NCI-H2196 treated with DMSO at 0.1 percent for 48 hours (cell line): ENCODE measurements at regions not wholly inside any gene's neighbourhood (a gene's known extent, or its start where the extent isn't known, plus 50 kb on each side); places are given as distances from the start of the nearest gene placed in this dataset.
A peak's percentile ranks its signal among the peaks of the same experiment; 100 is the strongest.
"Not testable (repeated sequence)": the region's sequence is repeated elsewhere in the genome, so short reads cannot be mapped to it uniquely, and the experiment has no call there.

Source experiments
- DNase-seq: peaks from one replicate; lab custom pipeline; 2025; ENCODE audit not compliant: unreplicated experiment; lab: John Stamatoyannopoulos, UW

DNA sequence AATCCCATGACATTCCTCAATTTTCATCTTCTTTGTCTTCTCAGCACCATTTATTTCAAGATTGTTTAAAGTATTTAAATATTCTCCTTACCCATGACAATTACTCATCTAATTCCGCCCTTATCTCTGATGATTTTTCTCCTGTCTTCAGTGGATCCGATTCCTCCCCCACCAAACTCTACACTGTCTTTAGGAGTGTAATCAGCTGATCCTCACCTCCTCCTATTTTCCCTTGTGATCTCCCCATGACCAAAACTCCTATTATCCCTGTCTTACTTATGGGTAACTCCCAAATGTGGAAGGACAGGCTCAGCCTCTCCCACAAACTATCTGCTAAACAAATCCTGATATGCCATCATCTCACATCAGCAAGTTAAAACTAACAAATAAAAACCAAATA lies 335.3 kb upstream of the RUNX1 start:
- no peak for DNase-seq

DNA sequence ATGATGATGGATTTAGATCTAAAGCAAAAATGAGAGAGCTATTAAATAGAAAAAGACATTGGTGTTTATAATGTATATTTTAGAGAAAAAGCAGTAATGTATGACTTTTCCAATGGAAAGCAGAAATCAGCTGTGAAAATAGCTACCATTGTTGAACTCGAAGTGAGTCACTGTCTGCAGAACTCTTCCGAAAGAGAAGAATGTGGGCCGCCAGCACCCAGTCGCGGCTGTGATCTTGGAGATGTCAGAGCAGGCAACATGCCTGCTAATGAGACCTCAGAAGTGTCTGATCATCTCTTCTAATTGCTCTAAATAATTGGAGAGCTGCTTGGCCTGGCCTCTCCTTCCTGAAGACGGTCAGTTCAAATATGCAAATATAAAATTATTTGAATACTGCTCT lies 333.6 kb upstream of the RUNX1 start:
- DNase-seq = no peak

DNA sequence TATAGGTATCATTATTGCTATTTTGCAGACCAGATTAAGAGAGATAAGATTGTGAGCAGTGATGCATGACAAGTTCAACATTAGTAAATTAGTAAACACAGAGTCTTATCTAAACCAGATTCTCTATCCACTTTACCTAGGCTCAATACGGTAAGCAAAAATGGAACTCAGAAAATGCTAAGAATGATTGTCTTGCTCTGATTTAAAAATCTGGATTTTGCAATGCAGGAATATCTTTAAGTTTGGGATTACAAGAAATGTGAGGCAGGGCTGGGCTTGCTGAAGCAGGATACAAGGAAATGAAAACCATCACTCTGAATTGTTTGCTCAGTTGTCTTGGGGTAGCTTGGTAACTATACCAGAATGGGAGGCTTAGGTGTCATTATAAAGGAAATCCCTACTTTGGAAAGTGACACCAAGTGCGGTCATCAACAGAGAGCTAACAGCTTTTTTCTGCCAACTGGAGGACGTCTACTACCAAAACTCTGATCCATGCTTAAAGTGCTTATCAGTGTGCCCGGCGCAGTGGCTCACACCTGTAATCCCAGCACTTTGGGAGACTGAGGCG lies 332.7 kb upstream of the RUNX1 start:
- DNase-seq = peak; percentile 60

DNA sequence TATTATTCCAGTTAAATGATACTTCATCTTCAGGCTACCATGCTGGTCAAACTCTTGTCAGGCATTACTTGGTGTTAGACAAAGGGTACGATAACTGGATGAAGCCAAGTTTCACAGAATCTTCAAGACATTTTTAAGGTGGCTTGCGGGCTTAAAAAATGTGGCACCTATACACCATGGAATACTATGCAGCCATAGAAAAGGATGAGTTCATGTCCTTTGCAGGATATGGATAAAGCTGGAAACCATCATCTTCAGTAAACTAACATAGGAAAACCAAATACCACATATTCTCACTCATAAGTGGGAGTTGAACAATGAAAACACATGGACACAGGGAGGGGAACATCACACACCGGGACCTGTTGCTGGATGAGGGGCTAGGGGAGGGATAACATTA lies 331.2 kb upstream of the RUNX1 start:
- not testable (repeated sequence) for DNase-seq

DNA sequence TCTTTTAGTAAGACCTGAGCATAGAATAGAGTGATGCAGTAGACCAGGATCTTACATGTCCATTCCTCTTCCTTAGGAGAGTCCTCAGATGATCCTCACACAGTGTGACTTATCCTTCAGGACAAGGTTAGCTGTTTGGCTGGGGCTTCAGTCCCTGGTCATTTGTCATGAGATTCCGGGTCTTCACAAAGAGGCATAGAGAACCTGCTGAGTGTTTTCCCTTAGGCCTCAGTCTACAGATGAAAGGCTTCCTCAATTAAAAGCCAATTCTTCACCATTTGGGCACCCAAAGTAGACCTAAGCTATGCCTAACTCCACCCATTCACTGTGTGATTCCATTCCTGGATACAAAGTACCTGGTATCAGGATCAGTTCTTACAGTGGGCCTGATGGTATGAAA lies 329.8 kb upstream of the RUNX1 start:
- no peak for DNase-seq

DNA sequence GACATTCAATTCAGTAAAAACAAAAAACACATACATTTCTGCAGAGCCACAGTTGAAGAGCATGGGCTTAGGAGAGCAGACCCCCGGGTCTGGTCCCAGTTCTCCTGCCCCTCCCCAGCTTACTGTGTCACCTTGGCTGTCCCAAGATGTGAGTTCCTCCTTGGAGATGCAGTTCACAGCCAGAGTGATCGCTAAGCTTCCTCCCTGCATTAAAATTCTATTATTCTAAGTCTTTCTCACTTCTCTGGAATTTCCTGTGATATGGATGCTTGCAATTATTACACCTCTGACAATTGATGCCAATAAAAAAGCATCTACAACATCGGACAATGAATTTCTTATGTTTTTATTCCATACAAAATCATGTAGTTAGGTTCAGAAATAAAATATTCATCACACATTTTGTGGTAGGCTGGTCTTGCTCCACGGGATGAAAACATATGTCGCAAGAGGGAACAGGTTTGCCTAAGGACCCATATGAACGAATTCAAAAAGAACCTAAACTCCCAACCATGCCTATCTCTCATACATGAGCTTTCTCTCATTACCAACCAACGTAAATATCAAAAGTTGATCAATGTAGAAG lies 328.5 kb upstream of the RUNX1 start:
- DNase-seq = no peak

DNA sequence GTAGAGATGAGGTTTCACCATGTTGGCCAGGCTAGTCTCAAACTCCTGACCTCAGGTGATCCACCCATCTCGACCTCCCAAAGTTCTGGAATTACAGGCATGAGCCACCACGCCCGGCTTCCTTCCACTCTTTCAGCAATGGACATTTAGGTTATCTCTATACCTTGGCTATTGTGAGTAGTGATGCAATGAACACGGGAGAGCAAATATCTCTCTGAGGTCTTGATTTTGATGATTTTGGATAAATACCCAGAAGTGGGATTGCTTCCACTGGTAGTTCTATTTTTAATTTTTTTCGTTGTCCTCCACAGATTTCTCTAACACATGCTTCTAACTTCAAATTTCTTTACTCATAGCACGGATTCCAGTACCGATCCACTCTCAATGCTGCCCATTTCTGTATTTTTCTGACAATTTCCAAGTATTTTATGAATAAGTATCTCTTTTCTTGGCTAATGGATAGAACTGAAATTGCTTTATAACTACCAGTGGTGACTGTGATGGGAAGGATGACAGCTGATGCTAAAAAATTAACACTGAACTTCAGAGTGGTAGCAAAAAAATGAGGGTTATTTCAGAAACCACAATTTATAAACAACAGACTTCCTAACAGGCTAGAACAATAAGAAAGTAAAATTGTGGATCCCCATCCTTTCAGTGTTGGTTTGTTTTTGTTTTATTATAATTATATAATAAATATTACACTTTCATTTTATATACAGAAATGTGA lies 327.5 kb upstream of the RUNX1 start:
- no peak for DNase-seq

DNA sequence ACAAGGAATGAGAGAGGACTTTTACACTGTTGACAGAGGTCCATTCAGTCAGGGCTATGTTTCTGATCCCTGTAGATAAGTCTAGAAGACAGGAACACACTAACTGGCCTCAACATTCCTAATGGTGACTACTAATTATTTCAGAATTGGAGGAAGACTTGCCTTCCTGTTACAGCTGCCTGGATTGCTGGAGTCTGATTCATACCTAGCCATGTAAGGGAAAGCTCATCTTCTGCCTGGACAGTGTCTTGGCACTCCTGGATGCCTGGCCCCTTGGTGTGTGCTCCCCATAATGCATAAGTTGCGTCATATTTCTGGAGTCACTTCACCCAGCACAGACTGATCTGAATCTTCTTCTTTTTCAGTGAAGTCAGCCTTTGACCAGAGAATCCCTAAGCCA lies 326.0 kb upstream of the RUNX1 start:
- no peak for DNase-seq

DNA sequence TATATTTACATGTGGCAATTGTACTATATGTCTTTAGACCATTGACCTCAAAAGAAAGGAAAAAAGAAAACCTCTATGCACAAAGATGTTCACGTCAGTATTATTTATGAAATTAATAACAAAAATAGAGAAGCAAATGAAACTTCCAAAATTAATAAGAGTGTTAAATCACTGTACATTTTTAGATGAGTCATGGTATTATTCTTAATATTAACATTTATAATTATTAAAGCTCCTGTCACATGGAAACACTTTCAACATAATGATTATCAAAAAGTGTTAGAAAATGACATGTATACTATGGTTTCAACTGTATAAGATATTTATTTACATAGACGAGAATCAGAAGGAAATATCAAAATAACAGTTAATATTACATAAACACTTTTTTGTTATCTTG lies 324.9 kb upstream of the RUNX1 start:
- no peak for DNase-seq

DNA sequence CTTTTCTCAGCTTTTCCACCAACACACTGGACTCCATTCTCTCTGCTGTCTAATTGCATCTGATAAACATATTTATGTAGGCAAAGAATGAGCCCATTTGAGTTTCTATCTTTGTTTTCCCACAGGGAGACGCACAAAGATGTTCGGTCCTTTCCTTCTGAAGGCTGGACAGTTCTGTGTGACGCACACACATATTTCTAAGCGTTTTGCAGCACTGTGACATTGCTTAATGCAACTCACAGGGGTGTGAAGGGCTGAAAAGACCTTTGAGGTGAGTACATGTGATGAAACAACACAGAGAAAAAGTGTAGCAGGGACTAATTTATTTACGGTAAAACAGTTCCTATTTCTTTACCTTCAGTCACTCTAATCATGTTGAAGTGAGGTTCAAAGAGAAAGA lies 323.1 kb upstream of the RUNX1 start:
- no peak for DNase-seq

DNA sequence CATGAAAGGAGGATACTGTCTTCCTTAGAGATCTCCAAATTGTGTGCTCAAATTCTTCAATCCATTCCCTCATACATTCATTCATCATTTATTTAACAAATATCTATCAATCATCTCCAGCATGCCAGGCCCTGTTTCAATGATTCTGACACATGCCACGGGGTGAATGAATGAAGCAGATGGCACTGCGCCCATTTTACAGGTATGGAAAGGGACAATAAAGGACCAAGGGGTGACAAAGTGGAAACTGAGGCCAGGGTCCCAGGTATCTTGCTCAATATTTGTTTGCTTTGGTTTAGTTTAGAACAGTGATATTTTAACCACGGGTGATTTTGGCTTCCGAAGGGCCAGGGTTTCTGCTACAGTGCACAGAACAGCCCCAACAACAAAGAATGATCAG lies 321.6 kb upstream of the RUNX1 start:
- no peak for DNase-seq

DNA sequence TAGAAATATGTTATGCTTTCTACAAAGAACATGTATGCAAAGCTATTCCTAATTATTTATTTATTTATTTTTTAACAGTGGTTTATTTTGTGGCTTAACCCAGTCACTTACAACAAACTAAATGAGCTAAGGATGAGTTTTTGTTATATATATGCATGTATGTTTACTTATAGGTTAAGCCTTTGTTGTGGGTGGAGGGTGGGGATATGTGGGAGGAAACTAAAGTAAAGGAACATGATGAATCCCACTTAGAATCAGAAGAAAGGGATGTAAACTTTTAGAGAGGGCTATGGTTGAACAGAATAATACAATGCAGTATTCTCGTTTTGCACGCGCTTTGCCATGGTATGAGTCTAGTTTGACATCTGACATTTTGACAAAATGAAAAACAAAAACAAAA lies 321.0 kb upstream of the RUNX1 start:
- no peak for DNase-seq

DNA sequence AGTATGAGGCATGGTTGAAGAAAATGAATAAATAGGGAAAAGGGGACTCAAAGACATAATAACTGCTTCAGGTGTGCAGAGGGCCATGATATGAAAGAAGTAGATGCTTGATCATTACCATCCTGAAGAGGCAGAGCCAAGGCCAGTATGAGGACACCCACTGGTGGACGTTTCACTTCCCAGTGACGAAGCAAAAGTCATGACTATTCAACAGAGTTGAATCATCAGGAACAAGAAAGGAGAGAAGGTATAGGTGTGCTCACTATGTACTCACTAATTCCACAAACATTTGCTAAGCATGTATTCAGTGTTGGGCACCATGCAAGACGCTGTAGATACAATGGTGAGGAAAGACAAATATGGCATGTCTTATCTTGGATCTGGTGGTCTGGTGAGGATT lies 319.2 kb upstream of the RUNX1 start:
- no peak for DNase-seq

DNA sequence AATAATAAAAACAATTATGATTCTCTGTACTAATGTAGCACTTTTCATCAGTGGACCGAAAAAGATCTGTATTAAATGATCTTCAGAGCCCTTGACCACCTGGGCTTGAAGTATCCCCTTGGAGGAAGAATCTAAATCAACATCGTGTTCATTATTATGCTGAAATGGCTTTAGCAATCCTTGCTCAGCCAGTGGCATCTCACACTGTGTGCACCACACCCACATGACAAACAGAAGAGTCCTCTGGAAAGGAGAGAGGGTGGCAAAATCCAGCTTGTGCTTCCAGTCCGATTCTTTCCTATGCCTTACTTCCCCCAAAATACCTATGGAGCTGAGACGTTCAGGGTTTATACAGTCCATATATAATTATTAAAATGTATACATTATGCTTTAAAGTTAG lies 318.5 kb upstream of the RUNX1 start:
- peak; percentile 18 for DNase-seq

DNA sequence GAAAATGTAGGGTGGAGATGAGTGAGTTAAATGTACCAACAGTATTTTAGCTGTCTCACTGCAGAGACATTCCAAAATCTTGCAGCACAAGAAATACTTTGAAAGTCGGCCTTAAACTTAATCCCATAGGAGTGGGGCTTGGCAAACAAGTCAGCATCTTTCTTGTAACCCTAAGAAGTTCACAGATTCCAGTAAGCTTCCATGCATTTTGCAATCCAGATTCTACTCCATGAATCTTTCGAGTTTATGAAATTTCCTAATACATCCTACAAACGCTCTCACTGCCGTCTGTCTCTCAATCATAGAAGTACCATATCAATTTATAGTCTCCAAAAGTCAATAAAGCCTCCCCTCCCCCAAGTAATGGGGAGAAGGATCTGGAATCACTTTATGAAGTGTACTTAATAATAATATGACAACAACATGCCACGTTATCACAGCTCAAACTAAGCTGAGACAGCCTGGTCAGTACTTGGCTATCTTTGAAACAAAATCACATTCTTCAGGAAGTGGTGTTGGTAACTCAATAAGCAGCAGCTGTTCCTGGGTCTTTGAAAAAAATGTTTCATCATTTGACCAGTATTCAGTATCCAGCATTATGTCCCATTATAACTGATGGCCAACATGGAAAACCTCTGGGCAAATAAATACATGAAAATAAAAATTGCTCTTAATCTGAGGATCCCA lies 317.4 kb upstream of the RUNX1 start:
- peak; percentile 36 for DNase-seq

DNA sequence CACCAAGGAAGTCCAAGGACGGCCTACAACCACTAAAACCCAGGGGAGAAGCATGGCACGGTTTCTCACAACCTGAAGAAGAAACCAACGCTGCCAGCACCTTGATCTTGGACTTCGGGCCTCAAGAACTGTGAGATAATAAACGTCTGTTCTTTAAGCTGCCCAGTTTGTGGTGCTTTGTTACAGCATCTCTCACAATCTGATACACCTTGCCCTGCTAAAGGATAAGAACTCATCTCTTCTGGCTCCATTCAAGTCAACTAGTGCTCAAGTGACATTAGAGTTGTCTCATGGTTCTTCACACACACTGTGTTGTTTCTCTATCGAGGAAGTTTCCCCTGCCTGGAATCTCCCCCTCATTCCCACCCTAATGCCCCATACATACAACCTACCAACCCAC lies 314.4 kb upstream of the RUNX1 start:
- no peak for DNase-seq

DNA sequence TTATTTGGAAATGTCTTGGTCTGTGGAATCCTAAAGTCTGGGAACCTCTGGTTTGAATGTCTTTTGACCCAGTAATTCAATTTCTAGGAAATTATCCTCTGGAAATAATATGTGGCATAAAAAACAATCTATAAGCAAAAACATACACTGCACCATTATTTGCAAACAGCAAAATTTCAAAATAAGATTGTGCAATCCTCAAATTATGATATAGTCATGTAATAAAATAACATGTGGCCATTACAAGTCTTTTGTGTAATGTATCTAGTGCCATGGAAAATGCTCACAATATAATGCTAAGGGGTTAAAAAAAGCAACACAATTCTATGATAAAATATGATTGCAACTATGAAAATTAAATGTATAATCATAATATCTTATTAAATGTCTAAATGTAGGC lies 312.9 kb upstream of the RUNX1 start:
- DNase-seq = no peak

DNA sequence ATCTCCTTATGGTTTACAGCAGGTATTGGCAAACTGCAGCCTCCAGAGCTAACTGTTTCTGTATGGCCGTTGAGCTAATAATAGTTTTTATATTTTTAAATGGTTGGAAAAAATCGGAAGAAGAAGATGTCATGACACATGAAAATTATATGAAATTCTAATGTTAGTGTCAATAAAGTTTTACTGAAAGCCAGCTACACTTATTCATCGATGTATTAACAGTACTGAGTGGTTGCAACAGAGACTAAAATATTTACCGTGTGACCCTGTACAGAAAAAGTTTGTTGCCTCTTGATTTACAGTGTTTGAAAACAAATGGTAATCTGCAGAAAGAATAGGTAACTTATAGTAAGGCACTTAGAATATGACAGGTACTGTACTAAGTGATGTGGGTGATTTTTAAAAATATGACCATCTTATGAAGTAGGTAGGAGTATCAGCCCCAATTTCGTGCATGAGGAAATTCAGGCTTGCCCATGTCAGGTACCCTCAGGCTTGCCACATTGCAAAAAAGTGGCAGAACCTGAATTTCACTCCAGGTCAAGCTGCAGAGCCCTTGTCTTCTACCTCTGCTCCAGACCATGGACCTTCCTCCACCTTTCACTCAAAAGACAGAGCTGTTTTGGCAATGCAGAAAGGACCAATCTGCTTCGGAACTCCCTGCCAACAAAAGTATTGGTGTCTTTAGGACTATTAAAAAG lies 311.9 kb upstream of the RUNX1 start:
- no peak for DNase-seq

DNA sequence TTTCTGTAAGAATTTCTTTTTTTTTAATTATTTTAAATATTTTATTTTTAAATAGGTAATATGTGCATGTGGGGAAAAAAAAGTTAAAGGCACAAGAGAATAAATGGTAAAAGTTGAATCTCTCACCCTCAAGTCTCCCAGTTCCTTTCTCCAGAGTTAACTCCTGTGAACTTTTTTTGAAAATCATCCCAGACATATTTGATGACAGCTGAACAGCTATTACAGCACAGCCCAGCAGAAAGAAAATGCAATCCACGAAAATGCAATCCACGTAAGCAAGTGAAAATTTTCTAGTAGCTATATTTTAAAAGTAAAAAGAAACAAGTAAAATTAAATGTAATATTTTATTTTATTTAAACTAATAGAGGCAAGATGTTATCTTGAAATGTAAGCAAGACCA lies 310.0 kb upstream of the RUNX1 start:
- DNase-seq = no peak

DNA sequence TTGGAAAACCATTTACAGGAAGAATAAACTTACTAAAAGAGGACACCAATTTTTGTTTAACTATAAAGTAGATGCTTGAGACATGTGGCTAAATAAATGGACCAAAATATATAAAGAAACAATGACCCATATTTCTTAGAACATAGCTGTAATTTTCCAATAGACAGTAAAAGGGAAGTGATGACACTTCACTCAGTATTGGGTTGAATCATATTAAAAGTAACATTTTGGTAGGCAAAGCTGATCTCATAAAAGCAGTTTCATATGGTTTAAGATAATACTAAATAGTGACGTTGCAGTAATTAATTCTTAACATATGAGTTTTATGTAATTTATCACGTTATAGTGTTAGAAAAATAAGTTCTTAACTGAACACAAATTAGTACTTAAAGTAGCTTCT lies 308.9 kb upstream of the RUNX1 start:
- DNase-seq = no peak

DNA sequence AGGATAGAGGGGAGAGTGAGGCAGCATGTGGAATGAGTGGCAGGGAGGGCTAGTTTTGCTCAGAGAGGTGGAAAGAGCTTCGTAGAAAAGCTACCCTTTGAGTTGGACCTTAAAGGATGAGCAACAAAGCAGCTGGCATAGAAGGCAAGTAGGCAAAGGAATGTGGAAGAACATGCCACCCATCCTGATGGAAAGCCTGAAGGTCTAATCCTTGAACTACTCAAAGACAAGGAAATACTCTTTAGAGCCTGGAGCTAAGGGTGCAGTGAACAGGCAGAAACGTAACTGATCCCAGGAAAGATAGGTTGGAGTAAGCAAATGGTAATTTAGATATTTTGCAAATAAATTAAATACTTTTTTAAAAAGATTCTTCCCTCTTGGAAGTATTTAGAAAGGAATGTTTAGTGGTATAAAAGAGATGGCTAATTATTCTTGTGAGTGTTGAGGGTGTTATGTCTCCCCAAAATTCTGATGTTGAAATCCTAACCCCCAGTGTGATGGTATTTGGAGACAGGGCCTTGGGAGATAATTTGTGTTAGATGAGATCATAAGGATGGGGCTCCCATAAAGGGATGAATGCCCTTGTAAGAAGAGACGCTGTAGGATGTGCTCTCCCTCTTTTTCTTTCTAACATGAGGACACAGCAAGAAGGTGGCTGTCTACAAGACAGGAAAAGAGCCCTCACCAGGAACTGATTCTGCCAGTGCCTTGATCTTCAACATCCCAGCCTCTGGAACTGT lies 308.1 kb upstream of the RUNX1 start:
- DNase-seq = no peak
